Esophagus muscularis mucosa (tissue), 4 donors: ENCODE measurements at regions not wholly inside any gene's neighbourhood (a gene's known extent, or its start where the extent isn't known, plus 50 kb on each side); places are given as distances from the start of the nearest gene placed in this dataset.

Source experiments
- DNase-seq: peaks from one replicate; pipeline ENCODE4 v3.0.0-alpha.2; 2017; ENCODE audit errors: extremely low spot score
- H3K27ac ChIP-seq, 4 donors: fragments of 200-600 bp; sonication (generic); replicated peaks in 1 of 4; 1 replicate in 3 of 4; 2 replicates in 1 of 4; pipeline ENCODE4 v1.5.1; 2016 to 2019; ENCODE audit warnings: mild to moderate bottlenecking in 1 of 4
- H3K27me3 ChIP-seq, 4 donors: fragments of 200-600 bp; sonication (generic); one replicate each; pipeline versions ENCODE4 v1.5.1 to v1.6.0; 2016 to 2019
- H3K36me3 ChIP-seq, 4 donors: fragments of 200-600 bp; sonication (generic); one replicate each; pipeline ENCODE4 v1.5.1; 2016 to 2019
- H3K4me1 ChIP-seq, 4 donors: fragments of 200-600 bp; sonication (generic); one replicate each; pipeline ENCODE4 v1.5.1; 2016 to 2019
- H3K4me3 ChIP-seq, 4 donors: fragments of 200-600 bp; sonication (generic); 1 replicate in 2 of 4; 2 replicates in 2 of 4; pipeline ENCODE4 v1.5.1; 2016 to 2019; ENCODE audit warnings: mild to moderate bottlenecking in 4 of 4, moderate library complexity in 1 of 4
- H3K9me3 ChIP-seq, 4 donors: fragments of 200-600 bp; sonication (generic); 1 replicate in 3 of 4; 2 replicates in 1 of 4; pipeline ENCODE4 v1.5.1; 2016 to 2019
- CTCF ChIP-seq, 3 experiments: fragments of 200-600 bp in 2 of 3; fragments of 450-650 bp in 1 of 3; sonication (generic) in 2 of 3; IDR thresholded peaks; one replicate each; pipeline ENCODE4 v1.5.1; 2017 to 2019; ENCODE audit warnings: antibody characterized with exemption in 3 of 3, mild to moderate bottlenecking in 2 of 3, moderate library complexity in 1 of 3
- EP300 ChIP-seq: sonication (generic); formaldehyde crosslinking; IDR thresholded peaks from one replicate; pipeline ENCODE4 v1.6.1; 2017; ENCODE audit warnings: antibody characterized with exemption
- POLR2A ChIP-seq: fragments of 450-650 bp; IDR thresholded peaks from one replicate; pipeline ENCODE4 v1.6.1; 2017; ENCODE audit warnings: antibody characterized with exemption, moderate library complexity, mild to moderate bottlenecking, low read depth
- POLR2AphosphoS5 ChIP-seq, 2 donors: sonication (generic); formaldehyde crosslinking; IDR thresholded peaks; one replicate each; pipeline ENCODE4 v1.6.1; 2017; ENCODE audit warnings: antibody characterized with exemption in 2 of 2
- WGBS: methylation state at CpG from one replicate; pipeline ENCODE4 v1.1.5; 2018; 5-methylcytosine and 5-hydroxymethylcytosine counted together
- intact Hi-C: fragments of 100-400 bp; cut with DNase I; formaldehyde crosslinking; loops from one replicate; pipeline ENCODE4 v1.15.1; 2023

- no peak for DNase-seq
- Histone ChIP-seq H3K9me3 (no peaks in the 10 kb centered on the region), H3K27ac (no peak overlapping the region), H3K4me1 (no peaks in the 10 kb centered on the region), H3K36me3 (no peaks in the 10 kb centered on the region), H3K27me3 (no peaks in the 10 kb centered on the region), H3K4me3 (no peak overlapping the region)
- intact Hi-C loops, result no loop called here
- TF ChIP-seq POLR2AphosphoS5 (IDR thresholded peaks at IDR 0.05), result no peak
- TF ChIP-seq POLR2A, result no peak
- TF ChIP-seq CTCF (IDR thresholded peaks at IDR 0.05), result no peak
- no peak for TF ChIP-seq EP300
These were observed 331.5 kb upstream of the ATP10B start for GRCh38 chr5:161183559-161183958.

- H3K27me3 ChIP-seq, result no peaks in the 10 kb centered on the region
- 77% methylated on average over 2 of the region's 2 CpGs for WGBS
- H3K36me3 ChIP-seq, result no peaks in the 10 kb centered on the region
- H3K4me1 ChIP-seq, result no peaks in the 10 kb centered on the region
- H3K27ac ChIP-seq, result no peak overlapping the region
- H3K9me3 ChIP-seq, result no peaks in the 10 kb centered on the region
- TF ChIP-seq POLR2A (no peak), EP300 (no peak), CTCF (IDR thresholded peaks at IDR 0.05) (no peak), POLR2AphosphoS5 (IDR thresholded peaks at IDR 0.05) (no peak)
- intact Hi-C loops, result no loop called here
- DNase-seq, result no peak
- H3K4me3 ChIP-seq, result no peak overlapping the region
These were observed 324.2 kb upstream of the ATP10B start for GRCh38 chr5:161176221-161176620.

GRCh38 chr5:161169776-161170175, 317.8 kb upstream of the ATP10B start:
- Histone ChIP-seq H3K27ac (no peak overlapping the region), H3K36me3 (no peaks in the 10 kb centered on the region), H3K4me1 (no peaks in the 10 kb centered on the region), H3K4me3 (no peak overlapping the region), H3K27me3 (no peaks in the 10 kb centered on the region), H3K9me3 (no peaks in the 10 kb centered on the region)
- DNase-seq, result no peak
- TF ChIP-seq POLR2A (no peak), POLR2AphosphoS5 (IDR thresholded peaks at IDR 0.05) (no peak), CTCF (IDR thresholded peaks at IDR 0.05) (no peak), EP300 (no peak)
- intact Hi-C loops, result no loop called here
- WGBS, result 59% methylated on average over 2 of the region's 2 CpGs

- WGBS, result 65% methylated on average over 6 of the region's 6 CpGs
- DNase-seq, result no peak
- no peak overlapping the region for H3K27ac ChIP-seq
These were observed 315.2 kb upstream of the ATP10B start for GRCh38 chr5:161167016-161167767.

GRCh38 chr5:161165998-161166660, 314.1 kb upstream of the ATP10B start:
- Histone ChIP-seq H3K9me3 (no peaks in the 10 kb centered on the region), H3K4me3 (no peak overlapping the region), H3K4me1 (no peaks in the 10 kb centered on the region), H3K27ac (no peak overlapping the region), H3K27me3 (no peaks in the 10 kb centered on the region), H3K36me3 (no peaks in the 10 kb centered on the region)
- TF ChIP-seq POLR2A, result no peak
- no peak for TF ChIP-seq POLR2AphosphoS5 (IDR thresholded peaks at IDR 0.05)
- TF ChIP-seq EP300, result no peak
- no peak for TF ChIP-seq CTCF (IDR thresholded peaks at IDR 0.05)
- intact Hi-C loops, result no loop called here
- 96% methylated on average over 18 of the region's 30 CpGs for WGBS
- no peak for DNase-seq

More at GRCh38 chr5:161167016-161167767, 315.2 kb upstream of the ATP10B start:
- Histone ChIP-seq H3K9me3 (no peaks in the 10 kb centered on the region), H3K4me1 (no peaks in the 10 kb centered on the region), H3K36me3 (no peaks in the 10 kb centered on the region), H3K27me3 (no peaks in the 10 kb centered on the region), H3K4me3 (no peak overlapping the region)
- no peak for TF ChIP-seq POLR2A
- intact Hi-C loops, result no loop called here
